ENCODE measurements at regions not wholly inside any gene's neighbourhood (a gene's known extent, or its start where the extent isn't known, plus 50 kb on each side); places are given as distances from the start of the nearest gene placed in this dataset.

GRCh38 chr7:117961235-117961634, 88.0 kb upstream of the CTTNBP2 start:
- H3K4me1 Mint-ChIP-seq (ENCODE audit: low read depth) = no peaks in the 10 kb centered on the region
- ATAC-seq (no peak), DNase-seq (no peak)
- no peaks in the 10 kb centered on the region for H3K27me3 Mint-ChIP-seq (ENCODE audit: low read depth)
- no peak overlapping the region for H3K4me3 Mint-ChIP-seq
- H3K36me3 Mint-ChIP-seq (ENCODE audit: insufficient read depth) = no peaks in the 10 kb centered on the region
- H3K9me3 Mint-ChIP-seq = no peaks in the 10 kb centered on the region

- no peak overlapping the region for H3K4me3 Mint-ChIP-seq
- no peaks in the 10 kb centered on the region for H3K27me3 Mint-ChIP-seq (ENCODE audit: low read depth)
- H3K9me3 Mint-ChIP-seq = no peaks in the 10 kb centered on the region
- no peak for DNase-seq
- no peak for ATAC-seq
- H3K36me3 Mint-ChIP-seq (ENCODE audit: insufficient read depth) = no peaks in the 10 kb centered on the region
- H3K4me1 Mint-ChIP-seq (ENCODE audit: low read depth) = no peaks in the 10 kb centered on the region
Observed at GRCh38 chr7:117962366-117962994, 89.2 kb upstream of the CTTNBP2 start.

GRCh38 chr7:117963264-117964197, 90.3 kb upstream of the CTTNBP2 start:
- Mint-ChIP-seq H3K36me3 (ENCODE audit: insufficient read depth) (no peaks in the 10 kb centered on the region), H3K9me3 (no peaks in the 10 kb centered on the region), H3K4me1 (ENCODE audit: low read depth) (no peaks in the 10 kb centered on the region), H3K4me3 (no peak overlapping the region), H3K27me3 (ENCODE audit: low read depth) (no peaks in the 10 kb centered on the region)
- ATAC-seq (no peak), DNase-seq (no peak)

GRCh38 chr7:117970801-117971200, 97.6 kb upstream of the CTTNBP2 start:
- H3K9me3 Mint-ChIP-seq = no peaks in the 10 kb centered on the region
- H3K4me1 Mint-ChIP-seq (ENCODE audit: low read depth) = no peaks in the 10 kb centered on the region
- DNase-seq (no peak), ATAC-seq (no peak)
- no peaks in the 10 kb centered on the region for H3K27me3 Mint-ChIP-seq (ENCODE audit: low read depth)
- H3K36me3 Mint-ChIP-seq (ENCODE audit: insufficient read depth) = no peaks in the 10 kb centered on the region
- H3K4me3 Mint-ChIP-seq = no peak overlapping the region

DNA sequence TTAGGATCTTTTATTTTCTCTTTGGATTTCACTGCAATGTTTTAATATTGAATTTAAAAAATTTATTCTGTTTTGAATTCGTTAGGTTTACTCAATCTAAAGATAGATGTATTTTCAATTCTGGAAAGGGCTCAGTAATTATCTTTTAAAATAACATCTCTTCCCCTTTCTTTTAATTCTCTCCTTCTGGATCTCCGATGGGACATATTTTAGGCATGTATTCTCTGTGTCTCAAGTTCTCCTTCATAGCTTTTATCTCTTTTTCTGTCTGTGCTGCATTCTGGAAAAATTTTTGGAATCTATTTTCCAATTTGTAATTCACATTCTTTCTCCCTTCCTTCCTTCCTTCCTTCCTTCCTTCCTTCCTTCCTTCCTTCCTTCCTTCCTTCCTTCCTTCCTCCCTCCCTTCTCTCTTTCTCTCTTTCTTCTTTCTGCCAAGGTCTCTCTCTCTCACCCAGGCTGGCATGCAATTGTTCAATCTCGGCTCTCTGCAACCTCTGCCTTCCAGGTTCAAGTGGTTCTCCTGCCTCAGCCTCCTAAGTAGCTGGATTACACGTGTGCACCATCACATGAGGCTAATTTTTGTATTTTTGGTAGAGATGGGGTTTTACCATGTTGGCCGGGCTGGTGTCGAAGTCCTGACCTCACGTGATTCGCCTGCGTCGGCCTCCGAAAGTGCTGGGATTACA, 98.5 kb upstream of the CTTNBP2 start:
- H3K4me3 Mint-ChIP-seq = no peak overlapping the region
- DNase-seq (no peak), ATAC-seq (no peak)
- H3K36me3 Mint-ChIP-seq (ENCODE audit: insufficient read depth) = no peaks in the 10 kb centered on the region
- H3K9me3 Mint-ChIP-seq = no peaks in the 10 kb centered on the region
- H3K27me3 Mint-ChIP-seq (ENCODE audit: low read depth) = no peaks in the 10 kb centered on the region
- H3K4me1 Mint-ChIP-seq (ENCODE audit: low read depth) = no peaks in the 10 kb centered on the region

DNA sequence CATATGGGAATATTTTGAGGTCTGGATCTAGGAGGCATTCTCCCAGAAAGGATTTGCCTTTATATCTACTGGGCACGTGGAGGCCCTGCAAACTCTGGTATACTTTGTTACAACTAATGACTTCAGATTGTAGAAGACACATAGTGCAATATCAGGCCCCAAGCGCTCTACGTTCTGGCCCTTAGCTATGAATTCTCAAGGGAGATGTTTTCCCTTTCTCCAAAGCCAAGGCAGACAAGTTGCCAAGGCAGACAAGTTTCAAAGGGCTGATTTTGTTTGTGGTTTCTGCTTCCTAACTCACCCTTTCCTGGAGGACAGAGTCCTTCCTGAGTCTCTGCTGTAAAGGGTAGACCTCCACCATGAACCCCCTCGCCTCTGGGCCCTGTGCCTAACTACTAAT, 99.4 kb upstream of the CTTNBP2 start:
- DNase-seq (no peak), ATAC-seq (no peak)
- Mint-ChIP-seq H3K36me3 (ENCODE audit: insufficient read depth) (no peaks in the 10 kb centered on the region), H3K4me1 (ENCODE audit: low read depth) (no peaks in the 10 kb centered on the region), H3K4me3 (no peak overlapping the region), H3K27me3 (ENCODE audit: low read depth) (no peaks in the 10 kb centered on the region), H3K9me3 (no peaks in the 10 kb centered on the region)

- no peaks in the 10 kb centered on the region for H3K4me1 Mint-ChIP-seq (ENCODE audit: low read depth)
- no peaks in the 10 kb centered on the region for H3K27me3 Mint-ChIP-seq (ENCODE audit: low read depth)
- no peaks in the 10 kb centered on the region for H3K9me3 Mint-ChIP-seq
- no peak for ATAC-seq
- H3K4me3 Mint-ChIP-seq = no peak overlapping the region
- DNase-seq = no peak
- H3K36me3 Mint-ChIP-seq (ENCODE audit: insufficient read depth) = no peaks in the 10 kb centered on the region
Observed at GRCh38 chr7:117973975-117974374, 100.7 kb upstream of the CTTNBP2 start.

GRCh38 chr7:117974891-117975290, 101.7 kb upstream of the CTTNBP2 start:
- Mint-ChIP-seq H3K9me3 (no peaks in the 10 kb centered on the region), H3K4me3 (no peak overlapping the region), H3K4me1 (ENCODE audit: low read depth) (no peaks in the 10 kb centered on the region), H3K36me3 (ENCODE audit: insufficient read depth) (no peaks in the 10 kb centered on the region), H3K27me3 (ENCODE audit: low read depth) (no peaks in the 10 kb centered on the region)
- no peak for DNase-seq
- no peak for ATAC-seq

GRCh38 chr7:117975476-117975875, 102.2 kb upstream of the CTTNBP2 start:
- Mint-ChIP-seq H3K36me3 (ENCODE audit: insufficient read depth) (no peaks in the 10 kb centered on the region), H3K4me3 (no peak overlapping the region), H3K9me3 (no peaks in the 10 kb centered on the region), H3K4me1 (ENCODE audit: low read depth) (no peaks in the 10 kb centered on the region), H3K27me3 (ENCODE audit: low read depth) (no peaks in the 10 kb centered on the region)
- no peak for ATAC-seq
- no peak for DNase-seq

GRCh38 chr7:117979954-117980497, 106.8 kb upstream of the CTTNBP2 start:
- ATAC-seq = no peak
- no peaks in the 10 kb centered on the region for H3K36me3 Mint-ChIP-seq (ENCODE audit: insufficient read depth)

GRCh38 chr7:117982071-117983055, 109.1 kb upstream of the CTTNBP2 start:
- H3K4me3 Mint-ChIP-seq = no peak overlapping the region
- no peaks in the 10 kb centered on the region for H3K36me3 Mint-ChIP-seq (ENCODE audit: insufficient read depth)
- H3K9me3 Mint-ChIP-seq = peaks cover 3% of the 10 kb centered on the region
- no peaks in the 10 kb centered on the region for H3K27me3 Mint-ChIP-seq (ENCODE audit: low read depth)
- DNase-seq = no peak
- H3K4me1 Mint-ChIP-seq (ENCODE audit: low read depth) = no peaks in the 10 kb centered on the region
- ATAC-seq = no peak

More at GRCh38 chr7:117979954-117980497, 106.8 kb upstream of the CTTNBP2 start:
- peaks cover 3% of the 10 kb centered on the region for H3K9me3 Mint-ChIP-seq
- no peaks in the 10 kb centered on the region for H3K27me3 Mint-ChIP-seq (ENCODE audit: low read depth)
- no peak overlapping the region for H3K4me3 Mint-ChIP-seq
- H3K4me1 Mint-ChIP-seq (ENCODE audit: low read depth) = no peaks in the 10 kb centered on the region
- DNase-seq = no peak

- Mint-ChIP-seq H3K9me3 (peaks cover 4% of the 10 kb centered on the region), H3K27me3 (ENCODE audit: low read depth) (no peaks in the 10 kb centered on the region), H3K36me3 (ENCODE audit: insufficient read depth) (no peaks in the 10 kb centered on the region), H3K4me1 (ENCODE audit: low read depth) (no peaks in the 10 kb centered on the region), H3K4me3 (no peak overlapping the region)
- ATAC-seq (no peak), DNase-seq (no peak)
Observed at GRCh38 chr7:117986645-117987269, 113.5 kb upstream of the CTTNBP2 start.

GRCh38 chr7:117990834-117991233, 117.6 kb upstream of the CTTNBP2 start:
- no peak overlapping the region for H3K4me3 Mint-ChIP-seq
- ATAC-seq = no peak
- no peaks in the 10 kb centered on the region for H3K4me1 Mint-ChIP-seq (ENCODE audit: low read depth)
- H3K27me3 Mint-ChIP-seq (ENCODE audit: low read depth) = no peaks in the 10 kb centered on the region
- H3K36me3 Mint-ChIP-seq (ENCODE audit: insufficient read depth) = no peaks in the 10 kb centered on the region
- peaks cover 3% of the 10 kb centered on the region for H3K9me3 Mint-ChIP-seq
- DNase-seq = no peak
